ENCODE measurements at regions not wholly inside any gene's neighbourhood (a gene's known extent, or its start where the extent isn't known, plus 50 kb on each side); places are given as distances from the start of the nearest gene placed in this dataset.

GRCh38 chr21:16563116-16563515 lies 833.3 kb downstream of the USP25 start:
- H3K4me3 ChIP-seq (replicated peaks in 1 of 2; ENCODE audit: low read depth in 2 of 2, low read length in 2 of 2), result no peak overlapping the region
- no peak for DNase-seq (ENCODE audit: low read depth in 2 of 2)
- TF ChIP-seq, protein P1, sequence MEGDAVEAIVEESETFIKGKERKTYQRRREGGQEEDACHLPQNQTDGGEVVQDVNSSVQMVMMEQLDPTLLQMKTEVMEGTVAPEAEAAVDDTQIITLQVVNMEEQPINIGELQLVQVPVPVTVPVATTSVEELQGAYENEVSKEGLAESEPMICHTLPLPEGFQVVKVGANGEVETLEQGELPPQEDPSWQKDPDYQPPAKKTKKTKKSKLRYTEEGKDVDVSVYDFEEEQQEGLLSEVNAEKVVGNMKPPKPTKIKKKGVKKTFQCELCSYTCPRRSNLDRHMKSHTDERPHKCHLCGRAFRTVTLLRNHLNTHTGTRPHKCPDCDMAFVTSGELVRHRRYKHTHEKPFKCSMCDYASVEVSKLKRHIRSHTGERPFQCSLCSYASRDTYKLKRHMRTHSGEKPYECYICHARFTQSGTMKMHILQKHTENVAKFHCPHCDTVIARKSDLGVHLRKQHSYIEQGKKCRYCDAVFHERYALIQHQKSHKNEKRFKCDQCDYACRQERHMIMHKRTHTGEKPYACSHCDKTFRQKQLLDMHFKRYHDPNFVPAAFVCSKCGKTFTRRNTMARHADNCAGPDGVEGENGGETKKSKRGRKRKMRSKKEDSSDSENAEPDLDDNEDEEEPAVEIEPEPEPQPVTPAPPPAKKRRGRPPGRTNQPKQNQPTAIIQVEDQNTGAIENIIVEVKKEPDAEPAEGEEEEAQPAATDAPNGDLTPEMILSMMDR (IDR thresholded peaks at IDR 0.05; ENCODE audit: low read depth, low read length), result no peak

DNA sequence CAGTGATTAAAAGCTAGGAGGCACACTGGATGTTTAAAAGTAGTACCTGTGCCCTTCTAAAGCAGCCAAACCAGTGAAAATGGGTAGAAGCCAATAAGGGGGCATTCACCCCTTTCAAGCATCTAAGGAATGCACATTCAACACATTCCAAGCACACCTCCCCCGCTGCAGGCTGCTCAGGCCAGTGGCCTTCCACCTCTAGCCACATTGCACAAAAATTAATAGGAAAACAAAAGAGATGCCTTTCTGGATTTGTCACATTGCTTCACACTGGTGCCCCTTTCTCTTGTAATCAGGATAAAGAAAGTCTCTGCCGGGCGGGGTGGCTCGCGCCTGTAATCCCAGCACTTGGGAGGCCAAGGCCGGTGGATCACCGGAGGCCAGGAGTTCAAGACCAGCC lies 834.0 kb downstream of the USP25 start:
- TF ChIP-seq, protein P1 (IDR thresholded peaks at IDR 0.05; ENCODE audit: low read depth, low read length), result no peak
- peak; percentile 47 to 58 for DNase-seq (ENCODE audit: low read depth in 2 of 2)
- no peak overlapping the region for H3K4me3 ChIP-seq (replicated peaks in 1 of 2; ENCODE audit: low read depth in 2 of 2, low read length in 2 of 2)

- TF ChIP-seq, protein P1 (IDR thresholded peaks at IDR 0.05; ENCODE audit: low read depth, low read length), result no peak
- H3K4me3 ChIP-seq (replicated peaks in 1 of 2; ENCODE audit: low read depth in 2 of 2, low read length in 2 of 2), result no peak overlapping the region
- DNase-seq (ENCODE audit: low read depth in 2 of 2), result no peak
Observed at GRCh38 chr21:16568244-16568643, 838.5 kb downstream of the USP25 start.

- no peak overlapping the region for H3K4me3 ChIP-seq (replicated peaks in 1 of 2; ENCODE audit: low read depth in 2 of 2, low read length in 2 of 2)
- TF ChIP-seq, protein P1 (IDR thresholded peaks at IDR 0.05; ENCODE audit: low read depth, low read length), result no peak
- no peak for DNase-seq (ENCODE audit: low read depth in 2 of 2)
Observed at GRCh38 chr21:16568661-16569060, 838.9 kb downstream of the USP25 start.

DNA sequence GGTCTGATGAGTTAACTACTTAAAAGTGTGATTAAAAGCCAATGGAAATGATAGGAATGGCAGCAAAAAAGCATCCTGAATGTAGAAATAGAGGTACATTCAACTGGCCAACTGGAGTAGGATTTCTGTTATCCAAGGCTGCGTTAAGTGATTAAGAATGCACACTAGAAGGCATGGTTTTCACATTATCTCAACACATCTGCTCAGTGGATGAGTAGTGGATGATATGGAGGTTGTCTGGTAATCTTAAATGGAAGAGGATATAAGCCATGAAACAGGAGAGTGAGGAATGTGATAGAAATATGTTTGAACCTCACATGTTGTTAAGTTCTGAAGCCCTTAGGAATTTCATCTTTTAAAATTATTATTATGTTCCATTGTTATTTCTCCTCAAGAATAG lies 839.9 kb downstream of the USP25 start:
- DNase-seq (ENCODE audit: low read depth in 2 of 2), result peak in 1 of 2 donors; percentile 47
- H3K4me3 ChIP-seq (replicated peaks in 1 of 2; ENCODE audit: low read depth in 2 of 2, low read length in 2 of 2), result no peak overlapping the region
- TF ChIP-seq, protein P1 (IDR thresholded peaks at IDR 0.05; ENCODE audit: low read depth, low read length), result no peak

DNA sequence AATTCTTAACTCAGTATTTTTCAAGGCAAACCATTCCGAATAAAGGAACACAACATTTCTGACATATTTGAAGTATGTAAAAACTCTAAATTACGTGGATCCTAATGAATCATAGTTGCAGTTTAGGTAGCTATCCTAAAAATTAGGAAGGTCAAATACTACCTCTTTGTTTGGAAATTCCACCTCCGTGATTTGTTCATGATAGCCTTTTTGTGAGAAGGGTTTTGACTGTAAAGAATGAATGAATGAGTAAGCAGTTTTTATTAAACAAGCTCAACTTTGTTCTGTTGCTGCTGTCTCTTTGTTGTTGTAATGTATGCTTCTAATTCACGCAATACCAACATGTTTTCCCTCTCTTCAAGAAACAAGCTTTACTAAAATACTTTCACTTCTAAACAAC lies 840.4 kb downstream of the USP25 start:
- no peak overlapping the region for H3K4me3 ChIP-seq (replicated peaks in 1 of 2; ENCODE audit: low read depth in 2 of 2, low read length in 2 of 2)
- TF ChIP-seq, protein P1 (IDR thresholded peaks at IDR 0.05; ENCODE audit: low read depth, low read length), result no peak
- peak in 1 of 2 donors; percentile 45 for DNase-seq (ENCODE audit: low read depth in 2 of 2)

GRCh38 chr21:16570856-16571255 lies 841.1 kb downstream of the USP25 start:
- no peak overlapping the region for H3K4me3 ChIP-seq (replicated peaks in 1 of 2; ENCODE audit: low read depth in 2 of 2, low read length in 2 of 2)
- DNase-seq (ENCODE audit: low read depth in 2 of 2), result no peak
- TF ChIP-seq, protein P1 (IDR thresholded peaks at IDR 0.05; ENCODE audit: low read depth, low read length), result no peak
